HUES64 (cell line): ENCODE measurements at regions not wholly inside any gene's neighbourhood (a gene's known extent, or its start where the extent isn't known, plus 50 kb on each side); places are given as distances from the start of the nearest gene placed in this dataset.

Experiments
- H3K27ac ChIP-seq: 2 replicates; pipeline ENCODE4 v1.7.0; 2013; ENCODE audit warnings: low read depth, low read length, inconsistent platforms
- H3K27me3 ChIP-seq: 2 replicates; pipeline ENCODE4 v1.6.1; 2013; ENCODE audit warnings: mild to moderate bottlenecking, low read length; ENCODE audit not compliant: insufficient read depth
- H3K36me3 ChIP-seq: 2 replicates; pipeline ENCODE4 v1.6.1; 2013; ENCODE audit warnings: mild to moderate bottlenecking, low read length; ENCODE audit not compliant: insufficient read depth
- H3K4me1 ChIP-seq: 2 replicates; pipeline ENCODE4 v1.6.1; 2013; ENCODE audit warnings: mild to moderate bottlenecking, low read length, moderate library complexity; ENCODE audit not compliant: insufficient read depth
- H3K4me3 ChIP-seq: 2 replicates; pipeline ENCODE4 v1.5.1; 2013; ENCODE audit warnings: mild to moderate bottlenecking, low read length, moderate library complexity
- H3K9ac ChIP-seq: 2 replicates; pipeline ENCODE4 v1.6.1; 2013; ENCODE audit warnings: mild to moderate bottlenecking, low read depth, low read length
- H3K9me3 ChIP-seq: 2 replicates; pipeline ENCODE4 v1.6.1; 2013; ENCODE audit warnings: low read depth, low read length; ENCODE audit not compliant: insufficient read depth
- WGBS: fragments of 150-250, 120-280 bp; methylation state at CpG from one replicate; pipeline ENCODE4 v1.1.7; 2013; ENCODE audit warnings: missing lambda C conversion rate; 5-methylcytosine and 5-hydroxymethylcytosine counted together

- H3K27me3 ChIP-seq: no peaks in the 10 kb centered on the region
- no peaks in the 10 kb centered on the region for H3K4me1 ChIP-seq
- H3K9me3 ChIP-seq: peaks cover 8% of the 10 kb centered on the region; the same call in 1 of the 2 replicates
- no peak overlapping the region for H3K27ac ChIP-seq
- no peak overlapping the region for H3K4me3 ChIP-seq
- H3K9ac ChIP-seq: no peak overlapping the region
- no peaks in the 10 kb centered on the region for H3K36me3 ChIP-seq
- 90% methylated on average over 1 of the region's 1 CpG for WGBS
Measured at GRCh38 chr18:56217406-56217805, 421.0 kb downstream of the TXNL1 start.

GRCh38 chr18:56214706-56215105 lies 423.7 kb downstream of the TXNL1 start:
- 90% methylated on average over 1 of the region's 1 CpG for WGBS

GRCh38 chr18:56210520-56210919 lies 427.9 kb downstream of the TXNL1 start:
- Histone ChIP-seq H3K27me3 (no peaks in the 10 kb centered on the region), H3K9me3 (no peaks in the 10 kb centered on the region), H3K9ac (no peak overlapping the region), H3K4me1 (no peaks in the 10 kb centered on the region; the same call in 1 of the 2 replicates), H3K27ac (no peak overlapping the region), H3K4me3 (no peak overlapping the region), H3K36me3 (no peaks in the 10 kb centered on the region)
- WGBS: 95% methylated on average over 3 of the region's 3 CpGs

More at GRCh38 chr18:56214706-56215105, 423.7 kb downstream of the TXNL1 start:
- Histone ChIP-seq H3K4me1 (no peaks in the 10 kb centered on the region; the same call in 1 of the 2 replicates), H3K9me3 (peaks cover 8% of the 10 kb centered on the region; the same call in 1 of the 2 replicates), H3K27me3 (no peaks in the 10 kb centered on the region), H3K9ac (no peak overlapping the region), H3K4me3 (no peak overlapping the region), H3K36me3 (no peaks in the 10 kb centered on the region), H3K27ac (no peak overlapping the region)

- WGBS: 93% methylated on average over 6 of the region's 6 CpGs
- no peaks in the 10 kb centered on the region; the same call in 1 of the 2 replicates for H3K4me1 ChIP-seq
- H3K9me3 ChIP-seq: peaks cover 6% of the 10 kb centered on the region; the same call in 1 of the 2 replicates
- no peak overlapping the region for H3K4me3 ChIP-seq
- H3K36me3 ChIP-seq: no peaks in the 10 kb centered on the region
- H3K27me3 ChIP-seq: no peaks in the 10 kb centered on the region
- H3K27ac ChIP-seq: no peak overlapping the region
- H3K9ac ChIP-seq: no peak overlapping the region
Measured at GRCh38 chr18:56207989-56208388, 430.4 kb downstream of the TXNL1 start.

DNA sequence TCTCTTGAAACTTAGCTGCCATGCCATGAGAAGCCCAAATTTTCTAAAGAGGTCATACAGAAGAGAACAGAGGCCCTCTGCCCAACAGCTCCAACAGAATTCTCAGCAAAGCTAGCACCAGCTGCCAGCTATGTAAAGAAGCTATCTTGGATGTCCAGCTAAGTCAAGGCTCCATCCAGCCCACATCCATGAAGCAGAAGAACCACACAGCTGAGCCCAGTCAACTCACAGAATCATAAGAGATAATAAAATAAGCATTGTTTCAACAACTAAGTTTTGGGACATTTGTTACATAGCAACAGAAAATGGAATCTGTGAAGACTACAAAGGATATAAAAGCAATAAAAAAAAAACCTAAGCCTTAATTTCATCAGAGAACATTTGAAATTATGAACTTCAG lies 434.3 kb downstream of the TXNL1 start:
- Histone ChIP-seq H3K9me3 (peaks cover 6% of the 10 kb centered on the region; the same call in 1 of the 2 replicates), H3K27me3 (no peaks in the 10 kb centered on the region), H3K4me1 (no peaks in the 10 kb centered on the region), H3K36me3 (no peaks in the 10 kb centered on the region), H3K9ac (no peak overlapping the region), H3K27ac (no peak overlapping the region), H3K4me3 (no peak overlapping the region)

DNA sequence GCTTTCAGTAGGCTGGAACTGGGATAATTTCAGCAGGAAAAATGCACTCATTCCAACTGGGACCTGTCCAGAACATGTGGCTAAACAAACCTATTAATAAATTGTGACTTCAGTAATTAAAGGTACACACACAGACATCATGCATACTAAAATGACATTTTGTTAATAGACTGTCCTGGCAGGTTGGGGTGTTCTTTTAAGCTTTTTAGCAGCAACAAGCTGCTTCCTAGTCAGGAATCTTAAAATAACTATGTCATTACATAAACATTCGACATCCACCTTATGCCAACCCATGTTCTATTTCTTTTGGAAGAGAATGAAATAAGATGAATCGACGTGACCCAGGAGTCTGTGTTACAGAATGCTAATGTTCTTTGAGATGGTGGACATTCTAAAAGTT lies 435.7 kb downstream of the TXNL1 start:
- 98% methylated on average over 2 of the region's 3 CpGs for WGBS

GRCh38 chr18:56200381-56200911 lies 437.9 kb downstream of the TXNL1 start:
- Histone ChIP-seq H3K4me1 (no peaks in the 10 kb centered on the region), H3K27ac (no peak overlapping the region), H3K9me3 (peaks cover 6% of the 10 kb centered on the region; the same call in 1 of the 2 replicates), H3K27me3 (no peaks in the 10 kb centered on the region), H3K4me3 (no peak overlapping the region), H3K9ac (no peak overlapping the region), H3K36me3 (no peaks in the 10 kb centered on the region)
- WGBS: no CpG with 5 or more reads among the region's 1 CpG

More for the DNA sequence above, 435.7 kb downstream of the TXNL1 start:
- Histone ChIP-seq H3K9ac (no peak overlapping the region), H3K36me3 (no peaks in the 10 kb centered on the region), H3K4me3 (no peak overlapping the region), H3K9me3 (peaks cover 6% of the 10 kb centered on the region; the same call in 1 of the 2 replicates), H3K27ac (no peak overlapping the region), H3K4me1 (no peaks in the 10 kb centered on the region), H3K27me3 (no peaks in the 10 kb centered on the region)

GRCh38 chr18:56199580-56200330 lies 438.6 kb downstream of the TXNL1 start:
- Histone ChIP-seq H3K27ac (no peak overlapping the region), H3K9me3 (peaks cover 6% of the 10 kb centered on the region; the same call in 1 of the 2 replicates), H3K4me3 (no peak overlapping the region), H3K36me3 (no peaks in the 10 kb centered on the region), H3K27me3 (no peaks in the 10 kb centered on the region), H3K9ac (no peak overlapping the region), H3K4me1 (no peaks in the 10 kb centered on the region)
- WGBS: 94% methylated on average over 8 of the region's 8 CpGs

DNA sequence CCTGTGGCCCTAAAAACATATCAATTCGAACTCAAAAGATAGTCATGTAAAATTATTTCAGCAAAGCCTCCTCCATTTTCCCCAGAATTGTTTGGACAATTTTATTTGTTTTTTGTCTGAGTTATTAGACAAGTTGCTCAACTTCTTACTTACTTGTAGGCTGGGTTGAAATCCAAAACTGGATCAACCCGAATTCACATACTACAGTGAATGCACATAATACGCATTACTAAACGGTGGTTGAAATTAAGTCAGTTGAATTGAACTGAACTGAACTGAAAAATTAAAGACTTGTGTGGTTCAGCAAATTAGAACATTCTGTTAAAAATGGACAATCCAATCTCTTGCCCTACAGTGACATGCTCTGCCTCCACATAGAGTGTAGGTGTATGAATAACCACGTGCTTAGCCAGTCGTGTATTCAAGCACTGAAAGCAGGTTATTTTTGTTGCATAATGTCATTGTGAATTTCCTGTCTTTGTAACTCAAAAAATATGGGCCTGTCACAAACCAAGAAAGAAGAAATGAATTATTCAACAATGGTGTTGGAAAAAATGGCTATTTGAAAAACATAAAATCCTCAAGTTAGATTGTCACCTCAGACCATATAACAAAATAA lies 441.0 kb downstream of the TXNL1 start:
- no peaks in the 10 kb centered on the region for H3K27me3 ChIP-seq
- no peaks in the 10 kb centered on the region for H3K4me1 ChIP-seq
- H3K36me3 ChIP-seq: no peaks in the 10 kb centered on the region
- 97% methylated on average over 6 of the region's 6 CpGs for WGBS
- no peaks in the 10 kb centered on the region for H3K9me3 ChIP-seq
- H3K9ac ChIP-seq: no peak overlapping the region
- no peak overlapping the region for H3K4me3 ChIP-seq
- no peak overlapping the region for H3K27ac ChIP-seq

GRCh38 chr18:56196495-56197225 lies 441.7 kb downstream of the TXNL1 start:
- H3K9me3 ChIP-seq: no peaks in the 10 kb centered on the region
- WGBS: 90% methylated on average over 1 of the region's 1 CpG
- H3K36me3 ChIP-seq: no peaks in the 10 kb centered on the region
- H3K27me3 ChIP-seq: no peaks in the 10 kb centered on the region
- H3K4me1 ChIP-seq: no peaks in the 10 kb centered on the region
- H3K4me3 ChIP-seq: no peak overlapping the region
- no peak overlapping the region for H3K9ac ChIP-seq
- no peak overlapping the region for H3K27ac ChIP-seq

DNA sequence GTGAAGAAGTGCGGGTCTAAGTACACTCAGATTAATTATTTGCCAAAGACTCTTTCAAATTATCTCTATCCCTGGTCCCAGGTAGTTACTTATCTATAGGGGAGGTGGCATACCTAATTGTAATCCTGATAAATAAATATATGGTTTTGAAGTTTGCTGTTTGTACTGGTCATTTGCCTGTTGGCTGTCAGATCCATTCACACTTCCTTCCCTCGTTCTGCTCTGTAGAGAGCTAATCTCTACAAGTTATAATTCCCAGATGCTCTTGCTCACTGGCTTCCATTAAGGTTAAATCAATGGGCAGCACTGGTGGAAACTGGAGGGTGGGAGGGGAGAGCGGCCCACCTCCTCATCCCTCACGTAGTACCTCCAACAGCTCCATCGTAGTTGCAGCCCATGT lies 447.1 kb downstream of the TXNL1 start:
- Histone ChIP-seq H3K9me3 (no peaks in the 10 kb centered on the region), H3K4me3 (no peak overlapping the region)

More for the DNA sequence above, 447.1 kb downstream of the TXNL1 start:
- no peaks in the 10 kb centered on the region for H3K27me3 ChIP-seq
- H3K4me1 ChIP-seq: no peaks in the 10 kb centered on the region
- no peaks in the 10 kb centered on the region for H3K36me3 ChIP-seq
- WGBS: 97% methylated on average over 3 of the region's 5 CpGs
- no peak overlapping the region for H3K27ac ChIP-seq
- no peak overlapping the region for H3K9ac ChIP-seq
